ENCODE measurements at regions not wholly inside any gene's neighbourhood (a gene's known extent, or its start where the extent isn't known, plus 50 kb on each side); places are given as distances from the start of the nearest gene placed in this dataset.

- no peak for DNase-seq (ENCODE audit: low spot score)
Observed at GRCh38 chr12:108037960-108038359, 91.1 kb upstream of the WSCD2 start.

- no peak for DNase-seq (ENCODE audit: low spot score)
Observed at GRCh38 chr12:108039794-108040193, 89.3 kb upstream of the WSCD2 start.

- DNase-seq (ENCODE audit: low spot score) = no peak
Observed at GRCh38 chr12:108040947-108041346, 88.1 kb upstream of the WSCD2 start.

DNA sequence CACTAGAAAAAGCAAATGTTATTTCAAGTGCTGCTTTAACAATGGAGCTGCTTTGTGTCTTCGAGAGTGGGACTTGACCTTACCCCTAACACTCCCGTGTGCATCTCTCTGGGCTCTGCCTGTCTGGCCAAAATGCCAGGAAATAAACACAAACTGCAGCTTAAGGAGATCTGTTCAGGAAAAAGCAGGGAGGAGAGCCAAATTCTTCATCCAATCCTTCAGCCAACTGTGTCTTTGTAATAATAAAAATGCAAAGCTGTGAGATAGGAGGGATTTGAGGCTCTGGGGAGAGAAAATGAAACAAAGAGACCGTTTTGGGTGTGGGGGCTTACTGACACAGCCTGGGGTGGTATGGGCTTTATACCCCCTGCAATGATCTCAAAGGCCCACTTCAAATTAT lies 85.8 kb upstream of the WSCD2 start:
- no peak for DNase-seq (ENCODE audit: low spot score)

- no peak for DNase-seq (ENCODE audit: low spot score)
Observed at GRCh38 chr12:108043750-108044533, 85.1 kb upstream of the WSCD2 start.

DNA sequence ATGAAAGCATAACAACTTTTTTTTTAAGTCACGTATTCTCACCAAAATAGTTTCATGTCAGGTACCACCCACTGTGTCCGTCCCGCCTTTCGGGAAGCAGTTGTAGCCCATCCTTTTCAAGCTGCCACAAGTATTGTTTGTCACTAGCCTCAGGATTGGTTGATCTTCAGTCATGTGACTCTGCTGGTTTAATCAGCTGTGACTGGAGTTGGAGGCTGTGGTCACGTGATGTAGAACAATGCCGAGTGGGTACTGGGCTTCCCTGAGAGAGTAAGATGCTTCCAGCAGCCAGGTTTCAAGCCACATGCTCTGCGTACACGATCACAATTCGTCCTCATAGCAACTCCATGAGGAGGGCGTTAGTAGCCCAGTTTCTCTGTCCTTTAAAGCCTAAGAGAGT lies 83.0 kb upstream of the WSCD2 start:
- DNase-seq (ENCODE audit: low spot score) = no peak

GRCh38 chr12:108046650-108047049 lies 82.4 kb upstream of the WSCD2 start:
- no peak for DNase-seq (ENCODE audit: low spot score)

GRCh38 chr12:108047071-108047550 lies 82.0 kb upstream of the WSCD2 start:
- no peak for DNase-seq (ENCODE audit: low spot score)

- no peak for DNase-seq (ENCODE audit: low spot score)
Observed at GRCh38 chr12:108048686-108049085, 80.4 kb upstream of the WSCD2 start.

- no peak for DNase-seq (ENCODE audit: low spot score)
Observed at GRCh38 chr12:108050696-108051095, 78.4 kb upstream of the WSCD2 start.

DNA sequence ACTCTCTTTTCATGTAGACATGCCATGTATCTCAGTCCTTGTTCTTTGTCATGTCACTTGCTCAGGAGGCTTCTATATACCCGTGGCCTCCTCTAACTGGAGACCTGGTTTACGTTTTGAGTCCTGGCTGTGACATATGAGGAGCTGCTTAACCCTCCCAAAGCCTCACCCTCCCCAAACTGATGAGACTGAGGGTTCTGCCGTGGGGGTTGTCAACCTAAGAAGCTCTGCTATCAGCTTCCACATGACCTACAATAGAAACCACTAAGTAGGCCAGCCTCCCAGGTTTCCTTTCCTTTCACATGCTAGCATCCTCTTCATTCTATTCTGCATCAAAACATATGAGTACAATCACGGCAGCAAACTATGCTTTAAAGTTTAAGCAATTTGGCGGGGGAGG lies 76.8 kb upstream of the WSCD2 start:
- DNase-seq (ENCODE audit: low spot score) = no peak

DNA sequence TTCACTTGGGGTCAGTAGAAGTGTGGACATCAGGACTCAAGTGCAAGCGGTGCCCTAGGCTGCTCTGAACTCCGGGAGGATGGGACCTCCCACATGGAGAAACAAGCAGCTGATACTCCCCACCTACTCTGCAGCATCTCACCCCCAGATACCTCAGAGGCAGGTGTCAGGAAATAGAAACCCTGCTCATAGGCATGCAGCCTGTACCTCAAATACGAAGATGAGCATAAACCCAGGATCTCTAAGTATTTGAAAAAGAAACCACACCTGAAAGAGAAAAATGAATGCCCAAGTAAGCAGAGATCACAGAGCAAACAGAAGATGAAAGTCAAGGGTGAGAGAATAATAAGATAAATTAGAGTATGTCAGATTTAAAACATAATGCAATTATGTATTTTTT lies 75.6 kb upstream of the WSCD2 start:
- no peak for DNase-seq (ENCODE audit: low spot score)

DNA sequence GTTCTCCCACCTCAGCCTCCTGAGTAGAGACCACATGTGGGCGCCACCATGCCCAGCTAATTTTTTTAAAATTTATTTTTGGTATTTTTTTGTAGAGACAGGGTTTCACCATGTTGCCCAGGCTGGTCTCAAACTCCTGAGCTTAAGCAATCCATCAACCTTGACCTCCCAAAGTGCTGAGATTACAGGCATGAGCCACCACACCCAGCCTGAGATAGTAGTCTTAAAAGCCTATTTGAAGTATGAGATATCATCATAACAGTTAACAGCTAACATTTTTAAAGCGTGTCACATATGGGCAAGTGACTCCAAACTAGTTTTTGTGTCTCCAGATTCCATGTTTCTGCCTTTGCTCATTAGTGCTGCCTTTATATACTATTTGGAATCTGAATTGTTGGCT lies 74.6 kb upstream of the WSCD2 start:
- DNase-seq (ENCODE audit: low spot score) = no peak

- DNase-seq (ENCODE audit: low spot score) = no peak
Observed at GRCh38 chr12:108055141-108055540, 73.9 kb upstream of the WSCD2 start.

DNA sequence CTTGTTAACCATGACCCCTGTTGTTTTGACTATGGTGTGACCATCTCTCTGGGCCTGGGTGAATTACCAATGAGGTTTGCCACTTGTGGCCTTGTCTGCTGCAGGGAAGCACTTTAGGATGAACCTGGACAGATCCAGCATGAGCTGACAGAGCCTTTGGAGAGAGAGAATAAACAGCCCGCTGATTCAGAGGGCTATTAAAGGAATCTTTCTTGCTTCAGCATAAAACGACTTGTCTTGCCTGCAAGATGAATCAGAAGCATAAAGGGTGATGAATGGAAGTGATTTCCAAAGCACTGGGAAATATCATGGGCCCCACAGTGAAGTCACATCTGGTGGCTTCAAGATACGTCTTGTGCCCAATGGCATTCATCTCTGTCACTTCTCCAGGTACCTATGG lies 69.0 kb upstream of the WSCD2 start:
- no peak for DNase-seq (ENCODE audit: low spot score)

DNA sequence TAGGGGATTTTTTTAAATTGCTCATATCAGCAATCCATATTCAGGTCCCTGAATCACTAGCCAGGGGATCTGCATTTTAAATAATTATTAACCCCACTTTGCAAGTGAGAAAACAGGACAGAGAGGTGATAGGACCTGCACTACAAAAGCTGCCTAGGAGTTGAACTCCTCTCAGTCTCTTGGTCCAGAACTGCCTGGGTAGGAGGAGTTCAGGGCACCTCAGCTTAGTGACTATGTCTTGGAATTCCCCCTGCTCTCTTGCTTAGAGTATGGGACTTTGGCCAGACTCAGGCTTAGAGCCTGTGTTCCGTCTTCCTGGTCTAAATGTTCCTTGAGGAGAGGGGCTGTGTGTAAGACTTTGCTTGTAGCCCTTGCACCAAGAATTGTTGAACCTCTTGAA lies 68.2 kb upstream of the WSCD2 start:
- no peak for DNase-seq (ENCODE audit: low spot score)

GRCh38 chr12:108063192-108063591 lies 65.9 kb upstream of the WSCD2 start:
- DNase-seq (ENCODE audit: low spot score) = no peak

- DNase-seq (ENCODE audit: low spot score) = no peak
Observed at GRCh38 chr12:108065069-108065468, 64.0 kb upstream of the WSCD2 start.

- no peak for DNase-seq (ENCODE audit: low spot score)
Observed at GRCh38 chr12:108066583-108067577, 62.2 kb upstream of the WSCD2 start.

DNA sequence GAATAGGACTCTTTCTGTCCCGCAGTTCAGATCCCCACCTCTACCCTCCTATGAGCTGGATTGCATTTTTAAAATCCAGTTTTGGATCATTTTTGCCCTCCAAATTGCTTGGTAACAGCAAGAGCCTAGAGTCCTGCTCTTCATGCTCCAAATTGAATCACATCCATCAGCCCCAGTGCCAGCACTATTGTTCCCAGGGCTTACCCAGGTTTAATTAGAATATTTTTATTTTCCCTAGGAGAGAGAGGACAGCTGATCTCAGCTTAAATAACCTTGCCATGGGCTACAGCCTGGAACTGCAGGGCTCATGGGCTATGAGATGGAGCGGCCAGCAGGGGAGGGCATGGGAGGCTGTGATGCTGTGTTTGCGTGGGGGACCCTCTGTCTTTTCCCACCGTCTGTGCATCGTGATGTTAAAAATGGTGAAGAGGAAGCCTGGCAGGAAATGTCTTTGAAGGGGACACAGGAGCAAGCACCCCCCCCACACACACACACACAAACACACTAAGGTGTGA lies 59.4 kb upstream of the WSCD2 start:
- DNase-seq (ENCODE audit: low spot score) = no peak

- DNase-seq (ENCODE audit: low spot score) = no peak
Observed at GRCh38 chr12:108075561-108075960, 53.5 kb upstream of the WSCD2 start.

GRCh38 chr12:108076556-108076955 lies 52.5 kb upstream of the WSCD2 start:
- no peak for DNase-seq (ENCODE audit: low spot score)

DNA sequence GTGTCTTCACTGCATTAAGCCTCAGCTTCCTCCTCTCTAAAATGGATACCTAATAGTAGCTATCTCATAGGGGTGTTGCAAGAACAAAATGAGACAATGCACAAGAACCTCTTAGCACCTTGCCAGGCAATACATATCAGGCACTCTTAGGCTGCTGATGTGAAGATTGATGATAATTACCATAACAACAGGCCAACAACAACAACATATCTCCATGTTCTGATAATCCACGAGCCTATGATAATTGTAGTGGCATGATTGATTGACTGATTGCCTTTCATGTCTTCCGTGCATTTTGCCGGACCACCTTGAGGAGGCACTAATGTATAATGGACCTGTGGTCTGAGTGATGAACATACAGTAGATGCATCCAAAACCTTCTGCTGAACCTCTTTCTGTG lies 50.7 kb upstream of the WSCD2 start:
- DNase-seq (ENCODE audit: low spot score) = no peak
